ENCODE measurements at regions not wholly inside any gene's neighbourhood (a gene's known extent, or its start where the extent isn't known, plus 50 kb on each side); places are given as distances from the start of the nearest gene placed in this dataset.

DNA sequence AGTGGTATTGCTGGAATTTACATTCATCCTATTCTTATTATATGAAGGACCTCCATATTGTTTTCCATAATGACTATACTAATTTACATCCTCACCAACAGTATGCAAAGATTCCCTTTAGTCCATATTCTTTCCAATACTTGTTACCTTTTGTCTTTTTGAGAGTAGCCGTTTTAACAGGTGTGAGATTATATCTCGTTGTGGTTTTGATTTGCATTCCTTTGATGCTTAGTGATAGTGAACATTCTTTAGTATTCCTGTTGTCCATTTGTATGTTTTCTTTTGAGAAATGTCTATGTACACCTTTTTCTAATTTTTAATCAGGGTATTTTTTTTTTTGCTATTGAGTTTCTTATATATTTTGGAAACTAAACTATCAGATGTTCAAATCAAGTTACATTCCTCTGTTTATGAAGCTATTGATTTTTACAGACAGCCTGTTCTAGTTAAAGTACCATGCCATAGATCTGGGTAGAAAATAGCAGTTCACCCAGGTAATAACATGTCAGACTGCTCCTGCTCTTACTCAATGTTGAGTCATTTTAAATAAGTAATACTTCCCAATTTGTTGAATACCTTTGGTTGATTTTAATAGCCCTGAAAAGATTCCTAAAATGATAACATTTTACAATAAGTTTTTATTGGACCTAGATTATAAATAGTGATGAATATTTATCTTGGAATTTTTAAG is 1108.7 kb downstream of the NCAM2 start:
- POLR2A ChIA-PET (ENCODE audit: partially characterized antibody) = no interaction called here
- FAIRE-seq = no peak
- H2BK20ac ChIP-seq (ENCODE audit: low read length) = no peak overlapping the region

More for the DNA sequence above, 1108.7 kb downstream of the NCAM2 start:
- H3K9ac ChIP-seq (replicated peaks in 1 of 4; ENCODE audit: extremely low read depth in 1 of 4, low read depth in 3 of 4, low read length in 3 of 4) = no peak overlapping the region
- H3K79me2 ChIP-seq (ENCODE audit: control insufficient read depth in 1 of 2, insufficient read depth in 2 of 2, low read length in 2 of 2) = no peaks in the 10 kb centered on the region
- no peak overlapping the region for H2AK5ac ChIP-seq (ENCODE audit: low read depth, low read length)
- no peak overlapping the region for H3K56ac ChIP-seq (replicated peaks; ENCODE audit: insufficient read length, low read depth, low read length)
- CTCF ChIA-PET (ENCODE audit: partially characterized antibody) = no interaction called here
- H3K14ac ChIP-seq (ENCODE audit: insufficient read length) = no peak overlapping the region
- 92% methylated on average over 2 of the region's 2 CpGs; no CpG with 5 or more reads in 1 of the 2 experiments for WGBS, 2 experiments (ENCODE audit: extremely low coverage in 1 of 2, insufficient coverage in 1 of 2, insufficient read length in 1 of 2, insufficient replicate concordance in 2 of 2, low coverage in 1 of 2, low lambda C conversion rate in 2 of 2, missing lambda C conversion rate in 1 of 2)
- no peaks in the 10 kb centered on the region for H3K23me2 ChIP-seq (ENCODE audit: low read depth, low read length)
- no peak overlapping the region for H4K5ac ChIP-seq (ENCODE audit: insufficient read length, low read depth, low read length)
- no peak overlapping the region for H2BK12ac ChIP-seq (ENCODE audit: low read depth, low read length)
- no peak overlapping the region for H2BK5ac ChIP-seq (ENCODE audit: low read depth, low read length)
- H2BK120ac ChIP-seq (replicated peaks; ENCODE audit: low read depth, low read length) = no peak overlapping the region
- no peak overlapping the region for H2BK15ac ChIP-seq (ENCODE audit: low read length)
- no peak overlapping the region for H4K91ac ChIP-seq (replicated peaks; ENCODE audit: insufficient read length, low read length)
- no peaks in the 10 kb centered on the region for H3K79me1 ChIP-seq (ENCODE audit: low read depth, low read length)
- H4K20me1 ChIP-seq (replicated peaks in 1 of 2; ENCODE audit: control insufficient read depth in 1 of 2, insufficient read depth in 2 of 2, low read length in 2 of 2) = no peaks in the 10 kb centered on the region
- H3K27me3 ChIP-seq (replicated peaks in 1 of 4; ENCODE audit: control insufficient read depth in 3 of 4, extremely low read depth in 1 of 4, insufficient read depth in 3 of 4, low read length in 3 of 4) = no peaks in the 10 kb centered on the region
- no peak for TF ChIP-seq CHD1 (IDR thresholded peaks at IDR 0.05; ENCODE audit: low read depth, low read length)
- no peak for TF ChIP-seq SIRT6 (IDR thresholded peaks at IDR 0.05; ENCODE audit: low read length)
- TF ChIP-seq CBX8 (IDR thresholded peaks at IDR 0.05; ENCODE audit: borderline replicate concordance, low read depth, low read length) = no peak
- TF ChIP-seq CREB1 (IDR thresholded peaks at IDR 0.05) = no peak
- TF ChIP-seq KDM5A (IDR thresholded peaks at IDR 0.05; ENCODE audit: low read length) = no peak
- no peak for DNase-seq (ENCODE audit: low read depth in 1 of 2, low spot score in 2 of 2)
- no peak overlapping the region for H3K23ac ChIP-seq (ENCODE audit: insufficient read length)
- H3K18ac ChIP-seq (ENCODE audit: extremely low read depth, low read length) = no peak overlapping the region
- H2AFZ ChIP-seq (ENCODE audit: low read length) = no peak overlapping the region
- H3K4ac ChIP-seq (replicated peaks; ENCODE audit: insufficient read length, low read depth, low read length) = no peak overlapping the region
- H4K8ac ChIP-seq (ENCODE audit: extremely low read depth, insufficient read depth, low read length) = no peak overlapping the region
- no peak overlapping the region for H3K4me3 ChIP-seq (ENCODE audit: extremely low read depth in 1 of 4, insufficient read depth in 2 of 4, low read depth in 3 of 4, low read length in 4 of 4)
- H3K27ac ChIP-seq (ENCODE audit: low read depth, low read length) = no peak overlapping the region
- no peaks in the 10 kb centered on the region for H3K4me1 ChIP-seq (replicated peaks in 1 of 4; ENCODE audit: control insufficient read depth in 3 of 4, insufficient read depth in 4 of 4, low read length in 3 of 4)
- H3K4me2 ChIP-seq (ENCODE audit: insufficient read depth in 1 of 2, low read depth in 2 of 2, low read length in 2 of 2) = no peak overlapping the region
- H3K36me3 ChIP-seq (ENCODE audit: control insufficient read depth in 2 of 4, insufficient read depth in 4 of 4, low read length in 3 of 4) = no peaks in the 10 kb centered on the region
- no peaks in the 10 kb centered on the region; a peak in 1 of 4 replicates for H3K9me3 ChIP-seq (ENCODE audit: insufficient read depth in 2 of 2, low read depth in 1 of 2, low read length in 1 of 2)

Measured in H1 (cell line).